NT2/D1 (cell line): ENCODE measurements at regions not wholly inside any gene's neighbourhood (a gene's known extent, or its start where the extent isn't known, plus 50 kb on each side); places are given as distances from the start of the nearest gene placed in this dataset.
"Not testable (repeated sequence)": the region's sequence is repeated elsewhere in the genome, so short reads cannot be mapped to it uniquely, and the experiment has no call there.

ENCODE experiments used
- DNase-seq: peaks from one replicate; pipeline ENCODE4 v3.0.0-alpha.2; 2011; ENCODE audit warnings: low read depth, low spot score
- H3K27me3 ChIP-seq: 2 replicates; pipeline ENCODE4 v1.6.0; 2011; ENCODE audit warnings: mild to moderate bottlenecking; ENCODE audit not compliant: insufficient read length, insufficient read depth
- H3K36me3 ChIP-seq: 2 replicates; pipeline ENCODE4 v1.6.1; 2011; ENCODE audit warnings: mild to moderate bottlenecking, low read length, mixed read lengths; ENCODE audit not compliant: insufficient read depth, insufficient read length
- H3K4me1 ChIP-seq: 2 replicates; pipeline ENCODE4 v1.5.1; 2011; ENCODE audit not compliant: insufficient read depth, insufficient read length
- H3K4me3 ChIP-seq: 2 replicates; pipeline ENCODE4 v1.5.1; 2011; ENCODE audit warnings: low read depth; ENCODE audit not compliant: insufficient read length
- H3K9ac ChIP-seq: 2 replicates; pipeline ENCODE4 v1.6.0; 2011; ENCODE audit warnings: low read depth; ENCODE audit not compliant: insufficient read length
- H3K9me3 ChIP-seq: 2 replicates; pipeline ENCODE4 v1.5.1; 2011; ENCODE audit warnings: mild to moderate bottlenecking, low read length; ENCODE audit not compliant: insufficient read depth
- SUZ12 ChIP-seq: IDR thresholded peaks from 2 replicates; pipeline ENCODE4 v1.6.1; 2011; ENCODE audit not compliant: insufficient read length, insufficient read depth; ENCODE audit errors: extremely low read depth
- YY1 ChIP-seq: IDR thresholded peaks from 2 replicates; pipeline ENCODE4 v1.6.1; 2011; ENCODE audit not compliant: insufficient read length, insufficient read depth
- ZNF274 ChIP-seq: IDR thresholded peaks from 2 replicates; pipeline ENCODE4 v1.6.1; 2011; ENCODE audit warnings: mild to moderate bottlenecking, low read depth, low read length

- H3K4me3 ChIP-seq, result no peak overlapping the region
- no peaks in the 10 kb centered on the region for H3K9me3 ChIP-seq
- no peaks in the 10 kb centered on the region for H3K27me3 ChIP-seq
- H3K4me1 ChIP-seq, result no peaks in the 10 kb centered on the region
- TF ChIP-seq ZNF274, result no peak
- no peak for TF ChIP-seq SUZ12
- no peak for TF ChIP-seq YY1
- H3K36me3 ChIP-seq, result no peaks in the 10 kb centered on the region
- DNase-seq, result no peak
- no peak overlapping the region for H3K9ac ChIP-seq
These were observed 491.1 kb upstream of the ADGRL3 start for GRCh38 chr4:60709061-60709460.

- TF ChIP-seq YY1, result no peak
- no peak for TF ChIP-seq ZNF274
- TF ChIP-seq SUZ12, result no peak
- H3K4me3 ChIP-seq, result no peak overlapping the region
- H3K9me3 ChIP-seq, result no peaks in the 10 kb centered on the region
- H3K27me3 ChIP-seq, result no peaks in the 10 kb centered on the region
- H3K4me1 ChIP-seq, result no peaks in the 10 kb centered on the region
- H3K9ac ChIP-seq, result no peak overlapping the region
- DNase-seq, result no peak
- H3K36me3 ChIP-seq, result no peaks in the 10 kb centered on the region
These were observed 481.3 kb upstream of the ADGRL3 start for GRCh38 chr4:60718874-60719273.

GRCh38 chr4:60721685-60722084 lies 478.4 kb upstream of the ADGRL3 start:
- no peak for DNase-seq
- no peaks in the 10 kb centered on the region for H3K27me3 ChIP-seq
- no peak overlapping the region for H3K4me3 ChIP-seq
- no peaks in the 10 kb centered on the region for H3K36me3 ChIP-seq
- H3K9me3 ChIP-seq, result no peaks in the 10 kb centered on the region
- no peak overlapping the region for H3K9ac ChIP-seq
- no peaks in the 10 kb centered on the region for H3K4me1 ChIP-seq
- TF ChIP-seq SUZ12 (no peak), YY1 (no peak), ZNF274 (no peak)

- TF ChIP-seq SUZ12, result no peak
- TF ChIP-seq YY1, result no peak
- no peak for TF ChIP-seq ZNF274
- Histone ChIP-seq H3K9me3 (no peaks in the 10 kb centered on the region), H3K27me3 (no peaks in the 10 kb centered on the region), H3K9ac (no peak overlapping the region), H3K4me3 (no peak overlapping the region), H3K36me3 (no peaks in the 10 kb centered on the region), H3K4me1 (no peaks in the 10 kb centered on the region)
- DNase-seq, result no peak
These were observed 476.3 kb upstream of the ADGRL3 start for GRCh38 chr4:60723796-60724195.

GRCh38 chr4:60724623-60725022 lies 475.5 kb upstream of the ADGRL3 start:
- no peak overlapping the region for H3K9ac ChIP-seq
- TF ChIP-seq ZNF274 (no peak), SUZ12 (no peak), YY1 (no peak)
- H3K4me1 ChIP-seq, result no peaks in the 10 kb centered on the region
- no peaks in the 10 kb centered on the region for H3K36me3 ChIP-seq
- H3K4me3 ChIP-seq, result no peak overlapping the region
- no peaks in the 10 kb centered on the region for H3K9me3 ChIP-seq
- H3K27me3 ChIP-seq, result no peaks in the 10 kb centered on the region
- no peak for DNase-seq

- no peak overlapping the region for H3K4me3 ChIP-seq
- no peak overlapping the region for H3K9ac ChIP-seq
- TF ChIP-seq ZNF274, result no peak
- no peak for TF ChIP-seq YY1
- no peak for TF ChIP-seq SUZ12
- no peaks in the 10 kb centered on the region for H3K9me3 ChIP-seq
- no peaks in the 10 kb centered on the region for H3K27me3 ChIP-seq
- DNase-seq, result no peak
- H3K36me3 ChIP-seq, result no peaks in the 10 kb centered on the region
- no peaks in the 10 kb centered on the region for H3K4me1 ChIP-seq
These were observed 473.3 kb upstream of the ADGRL3 start for GRCh38 chr4:60726779-60727178.

GRCh38 chr4:60729194-60729593 lies 470.9 kb upstream of the ADGRL3 start:
- Histone ChIP-seq H3K9me3 (no peaks in the 10 kb centered on the region), H3K9ac (no peak overlapping the region), H3K27me3 (no peaks in the 10 kb centered on the region), H3K4me3 (no peak overlapping the region), H3K36me3 (no peaks in the 10 kb centered on the region), H3K4me1 (no peaks in the 10 kb centered on the region)
- TF ChIP-seq YY1, result no peak
- TF ChIP-seq ZNF274, result no peak
- no peak for TF ChIP-seq SUZ12
- no peak for DNase-seq

GRCh38 chr4:60729764-60730163 lies 470.4 kb upstream of the ADGRL3 start:
- not testable (repeated sequence) for H3K4me3 ChIP-seq, H3K9me3 ChIP-seq, H3K4me1 ChIP-seq, DNase-seq, H3K36me3 ChIP-seq, H3K9ac ChIP-seq, H3K27me3 ChIP-seq
